NT2/D1 (cell line): ENCODE measurements at regions not wholly inside any gene's neighbourhood (a gene's known extent, or its start where the extent isn't known, plus 50 kb on each side); places are given as distances from the start of the nearest gene placed in this dataset.

ENCODE experiments used
- DNase-seq: peaks from one replicate; pipeline ENCODE4 v3.0.0-alpha.2; 2011; ENCODE audit warnings: low read depth, low spot score
- H3K27me3 ChIP-seq: 2 replicates; pipeline ENCODE4 v1.6.0; 2011; ENCODE audit warnings: mild to moderate bottlenecking; ENCODE audit not compliant: insufficient read length, insufficient read depth
- H3K36me3 ChIP-seq: 2 replicates; pipeline ENCODE4 v1.6.1; 2011; ENCODE audit warnings: mild to moderate bottlenecking, low read length, mixed read lengths; ENCODE audit not compliant: insufficient read depth, insufficient read length
- H3K4me1 ChIP-seq: 2 replicates; pipeline ENCODE4 v1.5.1; 2011; ENCODE audit not compliant: insufficient read depth, insufficient read length
- H3K4me3 ChIP-seq: 2 replicates; pipeline ENCODE4 v1.5.1; 2011; ENCODE audit warnings: low read depth; ENCODE audit not compliant: insufficient read length
- H3K9ac ChIP-seq: 2 replicates; pipeline ENCODE4 v1.6.0; 2011; ENCODE audit warnings: low read depth; ENCODE audit not compliant: insufficient read length
- H3K9me3 ChIP-seq: 2 replicates; pipeline ENCODE4 v1.5.1; 2011; ENCODE audit warnings: mild to moderate bottlenecking, low read length; ENCODE audit not compliant: insufficient read depth
- SUZ12 ChIP-seq: IDR thresholded peaks from 2 replicates; pipeline ENCODE4 v1.6.1; 2011; ENCODE audit not compliant: insufficient read length, insufficient read depth; ENCODE audit errors: extremely low read depth
- YY1 ChIP-seq: IDR thresholded peaks from 2 replicates; pipeline ENCODE4 v1.6.1; 2011; ENCODE audit not compliant: insufficient read length, insufficient read depth
- ZNF274 ChIP-seq: IDR thresholded peaks from 2 replicates; pipeline ENCODE4 v1.6.1; 2011; ENCODE audit warnings: mild to moderate bottlenecking, low read depth, low read length

DNA sequence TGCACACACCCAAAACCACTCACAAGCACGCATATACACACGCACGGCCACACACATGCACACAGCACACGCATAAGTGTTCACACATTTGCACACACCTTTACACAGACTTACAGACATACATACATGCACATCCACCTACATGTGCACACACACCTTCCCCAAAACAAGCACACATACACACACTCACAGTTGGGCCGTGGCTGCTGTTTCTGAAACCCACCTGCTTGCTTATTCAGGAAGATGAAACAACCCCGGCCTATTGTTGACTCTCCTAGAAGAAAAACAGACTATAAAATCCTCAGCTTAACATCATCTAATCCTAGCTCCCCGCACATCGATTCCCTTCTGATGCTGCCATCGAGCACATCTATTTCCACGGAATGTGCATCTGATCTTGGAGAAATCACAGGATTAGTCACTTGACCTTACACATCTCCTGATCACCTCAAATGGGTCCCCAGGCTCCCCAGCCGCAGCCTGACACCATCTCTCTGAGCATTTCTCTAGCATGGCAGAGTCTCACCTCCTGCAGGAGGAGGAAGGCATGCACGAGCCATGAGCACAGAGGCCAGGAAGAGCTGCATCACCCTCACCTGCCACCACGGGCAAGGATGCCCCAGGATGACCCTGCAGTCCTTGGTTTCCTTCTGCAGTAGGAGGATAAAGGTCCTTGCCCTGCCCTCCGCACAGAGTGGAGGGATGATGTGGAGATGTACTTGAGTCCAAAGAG, 105.8 kb upstream of the CDH5 start:
- no peak overlapping the region for H3K9ac ChIP-seq
- H3K4me1 ChIP-seq = peaks cover 4% of the 10 kb centered on the region
- H3K4me3 ChIP-seq = no peak overlapping the region
- TF ChIP-seq SUZ12 (no peak), ZNF274 (no peak), YY1 (no peak)
- DNase-seq = no peak
- H3K9me3 ChIP-seq = no peaks in the 10 kb centered on the region
- H3K27me3 ChIP-seq = no peaks in the 10 kb centered on the region
- H3K36me3 ChIP-seq = no peaks in the 10 kb centered on the region

DNA sequence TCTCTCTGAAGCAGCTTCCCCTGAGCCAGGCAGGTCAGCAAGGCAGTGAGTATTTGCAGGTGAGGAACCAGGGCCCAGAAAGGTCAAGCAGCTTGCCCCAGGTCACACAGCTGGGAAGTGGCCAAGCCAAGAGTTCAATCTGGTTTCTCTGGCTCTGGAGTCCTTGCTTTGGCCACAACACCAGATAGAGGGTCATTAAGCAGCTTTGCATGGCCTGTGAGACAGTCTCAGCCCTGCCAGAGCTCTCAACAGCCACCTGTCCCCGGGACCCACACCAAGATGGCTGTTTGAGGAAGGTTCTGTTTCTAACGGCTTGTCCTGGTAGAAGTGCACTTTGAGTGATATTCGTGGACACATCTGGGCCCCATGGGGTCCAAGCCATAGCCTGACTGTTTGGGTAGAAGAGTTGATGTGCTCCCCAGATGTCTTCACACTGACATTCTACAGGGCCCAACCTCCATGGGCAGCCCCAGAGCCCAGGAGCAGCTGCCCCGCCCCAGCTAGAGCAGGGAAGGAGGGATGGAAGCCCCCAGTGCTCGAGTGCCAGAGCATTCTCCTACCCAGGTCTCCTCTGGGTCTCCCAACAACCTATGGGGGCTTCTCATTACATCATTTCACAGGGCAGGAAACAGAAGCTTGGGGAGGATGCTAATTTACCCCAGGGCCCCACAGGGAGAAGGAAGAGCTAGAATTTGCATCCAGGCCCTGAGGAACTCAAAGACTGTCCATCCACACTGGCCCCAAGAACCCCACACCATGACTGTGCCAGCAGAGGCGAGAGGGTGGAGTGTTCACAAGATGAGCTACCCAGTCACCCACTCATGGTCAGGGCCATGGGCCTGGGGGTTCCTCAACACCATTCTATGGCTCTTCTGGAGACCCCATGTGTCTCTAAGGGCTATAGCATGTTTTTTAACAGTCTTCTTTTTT, 107.3 kb upstream of the CDH5 start:
- Histone ChIP-seq H3K36me3 (no peaks in the 10 kb centered on the region), H3K4me3 (no peak overlapping the region), H3K27me3 (no peaks in the 10 kb centered on the region), H3K4me1 (peaks cover 4% of the 10 kb centered on the region), H3K9ac (no peak overlapping the region), H3K9me3 (no peaks in the 10 kb centered on the region)
- TF ChIP-seq ZNF274 (no peak), YY1 (no peak), SUZ12 (no peak)
- DNase-seq = no peak

DNA sequence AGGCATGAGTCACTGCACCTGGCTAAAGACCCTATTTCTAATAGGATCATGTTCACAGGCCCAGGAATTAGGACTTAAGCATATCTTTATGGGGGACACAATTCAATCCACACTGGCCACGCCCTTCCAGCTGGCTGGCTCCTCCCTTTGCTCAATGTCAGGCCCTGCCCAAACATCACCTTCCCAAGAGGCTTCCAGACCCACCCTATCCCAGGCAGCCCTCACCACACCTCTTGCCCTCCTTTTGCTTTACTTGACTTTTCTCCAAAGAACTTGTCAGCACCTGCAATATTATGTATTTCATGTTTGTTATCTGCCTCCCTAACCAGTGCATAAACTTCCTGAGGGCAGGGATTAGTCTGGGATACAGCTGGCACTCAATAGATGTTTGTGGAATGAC, 109.6 kb upstream of the CDH5 start:
- H3K9me3 ChIP-seq = no peaks in the 10 kb centered on the region
- no peak for DNase-seq
- no peaks in the 10 kb centered on the region for H3K27me3 ChIP-seq
- TF ChIP-seq ZNF274 = no peak
- peaks cover 6% of the 10 kb centered on the region for H3K4me1 ChIP-seq
- H3K9ac ChIP-seq = no peak overlapping the region
- H3K4me3 ChIP-seq = no peak overlapping the region
- H3K36me3 ChIP-seq = no peaks in the 10 kb centered on the region

- Histone ChIP-seq H3K4me3 (no peak overlapping the region), H3K4me1 (peaks cover 6% of the 10 kb centered on the region), H3K9ac (no peak overlapping the region), H3K36me3 (no peaks in the 10 kb centered on the region), H3K9me3 (no peaks in the 10 kb centered on the region), H3K27me3 (no peaks in the 10 kb centered on the region)
- no peak for DNase-seq
- TF ChIP-seq SUZ12 (no peak), YY1 (no peak), ZNF274 (no peak)
These were observed 110.8 kb upstream of the CDH5 start for GRCh38 chr16:66255647-66256046.

DNA sequence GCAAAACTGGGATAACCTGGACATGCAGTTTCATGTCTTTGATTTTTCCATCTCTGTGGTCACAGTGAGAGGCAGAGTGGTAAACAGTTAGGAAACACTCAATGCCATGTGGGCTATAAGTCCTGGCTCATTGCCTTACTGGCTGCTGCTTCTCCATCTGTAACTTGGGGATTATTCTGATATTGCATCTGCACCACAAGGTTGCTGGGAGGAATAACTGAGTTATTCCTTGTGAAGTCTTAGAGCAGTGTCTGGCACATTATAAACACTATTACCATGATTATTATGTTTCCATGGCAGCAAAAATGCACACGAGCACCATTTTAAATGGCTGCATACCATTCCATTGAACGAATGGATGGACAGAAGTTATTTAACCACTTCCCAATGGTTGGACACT, 111.7 kb upstream of the CDH5 start:
- no peak for TF ChIP-seq ZNF274

DNA sequence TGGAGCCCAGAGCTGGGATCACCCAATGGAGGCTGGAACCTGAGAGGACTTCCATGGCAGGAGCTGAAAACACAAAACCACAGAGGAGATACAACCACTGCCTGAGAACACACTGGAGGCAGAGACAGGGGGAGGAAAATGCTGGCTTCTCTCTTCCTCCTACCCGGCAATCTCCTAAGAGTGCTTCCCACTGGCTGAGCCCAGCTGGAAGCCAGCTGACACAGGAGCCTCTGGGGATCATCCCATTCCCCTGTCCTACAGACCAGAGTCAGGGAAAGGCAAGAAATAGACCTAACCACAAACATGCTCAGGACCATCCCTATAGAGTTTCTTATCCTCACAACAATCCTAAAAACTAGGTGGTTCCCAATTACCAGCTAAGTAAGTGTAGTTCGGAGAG, 112.4 kb upstream of the CDH5 start:
- Histone ChIP-seq H3K9me3 (no peaks in the 10 kb centered on the region), H3K27me3 (no peaks in the 10 kb centered on the region), H3K36me3 (no peaks in the 10 kb centered on the region), H3K4me3 (no peak overlapping the region), H3K4me1 (peaks cover 1% of the 10 kb centered on the region), H3K9ac (no peak overlapping the region)
- TF ChIP-seq SUZ12 (no peak), YY1 (no peak), ZNF274 (no peak)
- no peak for DNase-seq

More for the DNA sequence above, 111.7 kb upstream of the CDH5 start:
- Histone ChIP-seq H3K9me3 (no peaks in the 10 kb centered on the region), H3K27me3 (no peaks in the 10 kb centered on the region), H3K36me3 (no peaks in the 10 kb centered on the region), H3K9ac (no peak overlapping the region), H3K4me3 (no peak overlapping the region), H3K4me1 (peaks cover 6% of the 10 kb centered on the region)
- DNase-seq = no peak

GRCh38 chr16:66251476-66252160, 114.9 kb upstream of the CDH5 start:
- no peak for TF ChIP-seq SUZ12
- TF ChIP-seq YY1 = no peak
- TF ChIP-seq ZNF274 = no peak
- no peak overlapping the region for H3K4me3 ChIP-seq
- no peak overlapping the region for H3K9ac ChIP-seq
- H3K9me3 ChIP-seq = no peaks in the 10 kb centered on the region
- H3K36me3 ChIP-seq = no peaks in the 10 kb centered on the region
- no peak for DNase-seq
- no peaks in the 10 kb centered on the region for H3K27me3 ChIP-seq
- H3K4me1 ChIP-seq = peaks cover 1% of the 10 kb centered on the region
